Gastroesophageal sphincter (tissue), 4 donors: ENCODE measurements at regions not wholly inside any gene's neighbourhood (a gene's known extent, or its start where the extent isn't known, plus 50 kb on each side); places are given as distances from the start of the nearest gene placed in this dataset.

Source experiments
- ATAC-seq: fragments of 150-250 bp; one replicate; pipeline ENCODE4 v1.9.1; 2016; ENCODE audit warnings: mild to moderate bottlenecking, moderate library complexity
- H3K27ac ChIP-seq, 4 donors: fragments of 200-600 bp; sonication (generic) in 3 of 4; 1 replicate in 3 of 4; 2 replicates in 1 of 4; pipeline ENCODE4 v1.5.1; 2016 to 2019
- H3K27me3 ChIP-seq: fragments of 200-600 bp; sonication (generic); one replicate; pipeline ENCODE4 v1.5.1; 2019
- H3K36me3 ChIP-seq, 2 donors: fragments of 200-600 bp; sonication (generic); one replicate each; pipeline ENCODE4 v1.5.1; 2019; ENCODE audit warnings: control low read depth in 1 of 2
- H3K4me1 ChIP-seq, 3 donors: fragments of 200-600 bp; sonication (generic); 1 replicate in 2 of 3; 2 replicates in 1 of 3; pipeline ENCODE4 v1.5.1; 2016 to 2019; ENCODE audit warnings: control low read depth in 2 of 3
- H3K4me3 ChIP-seq, 2 donors: fragments of 200-600 bp; sonication (generic); one replicate each; pipeline ENCODE4 v1.5.1; 2019; ENCODE audit warnings: mild to moderate bottlenecking in 1 of 2, moderate library complexity in 1 of 2
- H3K9me3 ChIP-seq, 3 donors: fragments of 200-600 bp; sonication (generic); one replicate each; pipeline ENCODE4 v1.5.1; 2017 to 2019; ENCODE audit warnings: control low read depth in 2 of 3
- EP300 ChIP-seq: sonication (generic); formaldehyde crosslinking; IDR thresholded peaks from one replicate; pipeline ENCODE4 v1.6.1; 2017; ENCODE audit warnings: antibody characterized with exemption, mild to moderate bottlenecking
- POLR2A ChIP-seq, 2 donors: fragments of 450-650 bp; IDR thresholded peaks; one replicate each; pipeline ENCODE4 v1.6.1; 2017; ENCODE audit warnings: antibody characterized with exemption in 2 of 2, mild to moderate bottlenecking in 2 of 2, moderate library complexity in 1 of 2
- POLR2AphosphoS5 ChIP-seq: sonication (generic); formaldehyde crosslinking; IDR thresholded peaks from one replicate; pipeline ENCODE4 v1.6.1; 2017; ENCODE audit warnings: antibody characterized with exemption
- WGBS, 2 donors: methylation state at CpG; one replicate each; pipeline ENCODE4 v1.1.5; 2018; ENCODE audit warnings: low coverage in 1 of 2; 5-methylcytosine and 5-hydroxymethylcytosine counted together
- TF ChIP-seq, protein P1 (sequence below), 4 experiments: fragments of 200-600 bp in 2 of 4; fragments of 450-650 bp in 2 of 4; sonication (generic) in 1 of 4; IDR thresholded peaks; one replicate each; pipeline ENCODE4 v1.5.1; 2017 to 2019; ENCODE audit warnings: antibody characterized with exemption in 4 of 4, mild to moderate bottlenecking in 2 of 4, moderate library complexity in 2 of 4

DNA sequence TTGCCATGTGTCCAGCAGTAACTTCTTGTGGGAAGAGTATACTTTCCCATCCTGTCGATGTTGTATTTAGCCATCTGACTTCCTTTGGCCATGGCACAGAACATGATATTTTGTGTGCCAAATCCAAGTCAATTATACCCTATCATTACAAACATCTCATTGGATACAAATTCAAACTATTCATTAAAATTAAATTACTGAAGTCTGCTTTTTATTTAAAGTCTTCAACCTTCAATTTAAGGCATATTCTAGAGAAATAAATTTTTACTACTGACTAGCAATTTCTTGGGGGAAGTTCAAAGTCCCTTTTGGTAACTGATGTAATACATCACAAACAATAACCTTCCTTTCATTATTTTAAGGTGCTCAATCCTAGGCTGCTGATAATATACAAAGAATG lies 192.6 kb downstream of the SLC6A15 start:
- 21 to 32% methylated on average over 1 of the region's 1 CpG for WGBS, 2 donors
- H3K4me1 ChIP-seq, result no peaks in the 10 kb centered on the region
- TF ChIP-seq, protein P1, sequence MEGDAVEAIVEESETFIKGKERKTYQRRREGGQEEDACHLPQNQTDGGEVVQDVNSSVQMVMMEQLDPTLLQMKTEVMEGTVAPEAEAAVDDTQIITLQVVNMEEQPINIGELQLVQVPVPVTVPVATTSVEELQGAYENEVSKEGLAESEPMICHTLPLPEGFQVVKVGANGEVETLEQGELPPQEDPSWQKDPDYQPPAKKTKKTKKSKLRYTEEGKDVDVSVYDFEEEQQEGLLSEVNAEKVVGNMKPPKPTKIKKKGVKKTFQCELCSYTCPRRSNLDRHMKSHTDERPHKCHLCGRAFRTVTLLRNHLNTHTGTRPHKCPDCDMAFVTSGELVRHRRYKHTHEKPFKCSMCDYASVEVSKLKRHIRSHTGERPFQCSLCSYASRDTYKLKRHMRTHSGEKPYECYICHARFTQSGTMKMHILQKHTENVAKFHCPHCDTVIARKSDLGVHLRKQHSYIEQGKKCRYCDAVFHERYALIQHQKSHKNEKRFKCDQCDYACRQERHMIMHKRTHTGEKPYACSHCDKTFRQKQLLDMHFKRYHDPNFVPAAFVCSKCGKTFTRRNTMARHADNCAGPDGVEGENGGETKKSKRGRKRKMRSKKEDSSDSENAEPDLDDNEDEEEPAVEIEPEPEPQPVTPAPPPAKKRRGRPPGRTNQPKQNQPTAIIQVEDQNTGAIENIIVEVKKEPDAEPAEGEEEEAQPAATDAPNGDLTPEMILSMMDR (IDR thresholded peaks at IDR 0.05), result no peak
- TF ChIP-seq EP300 (no peak), POLR2AphosphoS5 (no peak), POLR2A (IDR thresholded peaks at IDR 0.05) (no peak)
- ATAC-seq, result no peak
- H3K4me3 ChIP-seq, result no peak overlapping the region
- H3K27me3 ChIP-seq, result no peaks in the 10 kb centered on the region
- H3K36me3 ChIP-seq, result no peaks in the 10 kb centered on the region
- no peaks in the 10 kb centered on the region for H3K9me3 ChIP-seq
- H3K27ac ChIP-seq, result no peak overlapping the region

DNA sequence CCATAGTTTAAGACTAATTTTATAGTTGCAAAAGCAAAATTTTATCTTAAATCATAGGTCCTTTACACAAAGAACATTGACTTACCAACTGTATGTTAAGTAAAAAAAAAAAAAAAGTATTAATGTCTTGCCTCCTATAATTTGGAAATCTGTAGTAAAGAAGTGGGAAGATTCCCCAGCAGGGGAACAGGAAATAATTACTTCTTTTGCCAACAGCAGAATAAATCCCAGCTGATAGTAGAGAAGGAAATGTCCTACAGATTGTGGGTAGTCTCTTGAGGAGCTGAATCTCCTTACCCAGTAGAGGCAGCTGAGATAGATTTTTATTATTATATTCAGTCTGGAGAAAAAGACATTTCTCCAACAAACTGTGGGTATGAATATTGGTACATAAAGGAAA lies 193.7 kb downstream of the SLC6A15 start:
- no peaks in the 10 kb centered on the region for H3K9me3 ChIP-seq
- ATAC-seq, result no peak
- H3K4me1 ChIP-seq, result no peaks in the 10 kb centered on the region
- H3K27me3 ChIP-seq, result no peaks in the 10 kb centered on the region
- H3K36me3 ChIP-seq, result no peaks in the 10 kb centered on the region
- H3K27ac ChIP-seq, result no peak overlapping the region
- TF ChIP-seq EP300 (no peak), POLR2AphosphoS5 (no peak), POLR2A (IDR thresholded peaks at IDR 0.05) (no peak)
- TF ChIP-seq, protein P1 (IDR thresholded peaks at IDR 0.05), result no peak
- no peak overlapping the region for H3K4me3 ChIP-seq

DNA sequence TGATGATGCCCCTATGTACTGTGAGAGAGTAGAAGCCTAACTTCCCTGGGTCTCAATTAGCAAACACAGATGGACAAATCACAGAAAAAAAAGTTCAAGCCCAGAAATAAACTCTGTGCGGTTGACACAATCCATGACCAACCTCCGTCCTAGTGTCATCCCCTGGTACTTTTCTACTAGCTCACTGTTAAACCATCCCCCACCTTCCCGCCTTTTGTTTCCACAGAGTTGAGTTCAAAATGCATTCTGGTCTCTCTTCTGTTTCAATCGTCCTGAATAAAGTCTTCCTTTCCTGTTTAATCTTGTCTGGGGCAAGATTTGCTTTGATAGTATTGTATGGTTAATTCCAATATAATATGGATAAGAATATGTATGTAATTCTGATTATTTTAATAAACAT lies 199.9 kb downstream of the SLC6A15 start:
- H3K27ac ChIP-seq, result no peak overlapping the region
- H3K27me3 ChIP-seq, result no peaks in the 10 kb centered on the region
- TF ChIP-seq, protein P1 (IDR thresholded peaks at IDR 0.05), result no peak
- TF ChIP-seq POLR2AphosphoS5 (no peak), POLR2A (IDR thresholded peaks at IDR 0.05) (no peak), EP300 (no peak)
- WGBS, 2 donors, result 84 to 92% methylated on average over 4 of the region's 4 CpGs
- no peaks in the 10 kb centered on the region for H3K9me3 ChIP-seq
- no peak overlapping the region for H3K4me3 ChIP-seq
- H3K36me3 ChIP-seq, result no peaks in the 10 kb centered on the region
- H3K4me1 ChIP-seq, result no peaks in the 10 kb centered on the region
- no peak for ATAC-seq

DNA sequence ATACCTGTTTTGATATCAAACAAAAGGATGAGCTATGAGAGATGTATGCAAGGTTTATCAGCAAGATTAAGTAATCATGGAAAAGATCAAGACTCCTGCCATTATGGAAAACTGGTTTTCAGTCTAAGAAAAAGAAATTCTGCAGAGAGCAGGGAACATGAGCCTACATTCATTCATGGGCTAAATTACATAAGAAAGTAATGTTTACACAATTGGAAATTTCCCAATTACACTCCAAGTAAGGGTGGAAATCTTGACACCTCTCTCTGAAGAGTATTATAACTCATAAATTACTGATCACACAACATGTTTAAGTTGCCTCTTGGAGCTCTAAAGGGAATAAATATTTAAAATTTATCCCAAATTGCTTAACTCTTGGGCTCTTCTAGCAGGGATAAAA lies 206.2 kb downstream of the SLC6A15 start:
- Histone ChIP-seq H3K4me1 (no peaks in the 10 kb centered on the region), H3K27ac (no peak overlapping the region), H3K9me3 (no peaks in the 10 kb centered on the region), H3K27me3 (no peaks in the 10 kb centered on the region), H3K4me3 (no peak overlapping the region), H3K36me3 (no peaks in the 10 kb centered on the region)
- TF ChIP-seq, protein P1 (IDR thresholded peaks at IDR 0.05), result no peak
- TF ChIP-seq POLR2A (IDR thresholded peaks at IDR 0.05) (no peak), EP300 (no peak), POLR2AphosphoS5 (no peak)
- ATAC-seq, result no peak

DNA sequence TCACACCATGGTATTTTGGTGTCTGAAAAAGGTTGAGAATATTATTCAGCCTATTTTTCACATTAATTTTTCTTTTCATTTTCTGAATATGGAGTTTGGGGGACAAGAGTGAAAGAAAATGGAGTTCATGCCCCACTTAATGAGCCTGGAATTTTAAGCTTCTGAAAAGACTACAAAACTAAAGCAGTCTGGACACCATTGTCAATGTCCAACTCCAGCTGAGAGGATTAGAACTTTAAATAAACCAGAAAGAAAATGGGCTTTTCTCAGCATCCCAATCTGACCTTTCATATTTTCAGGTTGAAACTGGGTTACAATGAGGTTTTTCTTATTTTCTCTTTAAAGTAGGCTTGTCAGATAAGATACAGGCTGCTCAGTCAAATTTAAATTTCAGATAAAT lies 207.7 kb downstream of the SLC6A15 start:
- no peaks in the 10 kb centered on the region for H3K9me3 ChIP-seq
- no peak for ATAC-seq
- TF ChIP-seq, protein P1 (IDR thresholded peaks at IDR 0.05), result no peak
- no peak for TF ChIP-seq POLR2AphosphoS5
- no peak for TF ChIP-seq EP300
- no peaks in the 10 kb centered on the region for H3K36me3 ChIP-seq
- H3K4me1 ChIP-seq, result no peaks in the 10 kb centered on the region
- no peak overlapping the region for H3K4me3 ChIP-seq
- H3K27me3 ChIP-seq, result no peaks in the 10 kb centered on the region
- no peak overlapping the region for H3K27ac ChIP-seq
